IPS DF 4.7 (cell line): ENCODE measurements at regions not wholly inside any gene's neighbourhood (a gene's known extent, or its start where the extent isn't known, plus 50 kb on each side); places are given as distances from the start of the nearest gene placed in this dataset.
"Not testable (repeated sequence)": the region's sequence is repeated elsewhere in the genome, so short reads cannot be mapped to it uniquely, and the experiment has no call there.

ENCODE experiments used
- DNase-seq: peaks from one replicate; pipeline ENCODE4 v3.0.0-alpha.2; 2013; ENCODE audit warnings: low spot score; ENCODE audit errors: extremely low read depth

DNA sequence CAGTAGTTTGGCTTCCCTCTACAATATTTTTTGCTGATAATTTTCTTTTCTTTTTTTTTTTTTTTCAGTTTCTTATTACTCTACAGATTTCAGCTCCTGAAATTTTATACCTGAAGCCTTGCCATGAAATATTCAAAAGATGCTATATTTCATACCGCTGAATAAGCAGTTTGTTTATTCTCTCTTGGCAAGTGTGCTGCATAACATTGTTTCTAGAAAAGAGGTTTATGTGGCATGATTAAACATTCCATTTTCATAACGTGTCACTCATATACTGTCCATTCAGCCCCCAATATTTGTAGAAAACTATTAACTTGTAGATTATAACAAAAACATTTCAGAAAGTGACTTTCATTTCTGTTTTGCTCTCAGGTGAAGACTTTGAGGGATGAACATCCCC is 174.4 kb upstream of the NOX3 start:
- no peak for DNase-seq

DNA sequence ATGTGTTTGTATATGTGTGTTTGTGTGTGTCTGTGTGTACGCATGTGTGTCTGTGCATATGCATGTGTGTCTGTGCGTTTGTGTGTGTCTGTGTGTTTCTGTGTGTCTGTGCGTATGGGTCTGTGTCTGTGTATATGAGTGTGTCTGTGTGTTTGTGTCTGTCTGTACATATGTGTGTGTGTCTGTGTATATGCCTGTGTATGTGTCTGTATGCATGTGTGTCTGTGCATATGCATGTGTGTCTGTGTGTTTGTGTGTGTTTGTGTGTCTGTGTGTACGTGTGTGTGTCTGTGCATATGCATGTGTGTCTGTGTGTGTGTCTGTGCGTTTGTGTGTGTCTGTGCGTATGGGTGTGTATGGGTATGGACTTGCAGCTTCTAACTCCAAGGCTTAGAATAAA is 174.0 kb upstream of the NOX3 start:
- DNase-seq: no peak

DNA sequence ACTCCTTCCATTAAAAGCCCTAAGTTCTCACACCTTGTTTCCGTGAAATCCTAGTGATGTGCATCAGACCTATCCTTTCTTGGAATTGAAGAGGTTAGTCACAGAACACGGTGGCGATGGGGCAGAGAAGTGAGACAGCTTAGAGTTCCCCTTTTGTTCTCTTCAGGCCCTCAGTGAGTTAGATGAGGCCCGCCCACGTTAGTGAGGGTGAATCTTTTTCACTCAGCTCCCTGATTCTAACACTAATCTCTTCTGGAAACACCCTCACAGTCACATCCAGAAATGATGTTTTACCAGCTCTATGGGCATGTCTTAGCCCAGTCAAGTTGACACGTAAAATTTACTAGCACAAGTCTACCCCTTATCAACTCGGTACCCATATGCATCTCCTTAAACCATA is 172.7 kb upstream of the NOX3 start:
- DNase-seq: no peak

GRCh38 chr6:155627722-155628212 is 172.1 kb upstream of the NOX3 start:
- not testable (repeated sequence) for DNase-seq

DNA sequence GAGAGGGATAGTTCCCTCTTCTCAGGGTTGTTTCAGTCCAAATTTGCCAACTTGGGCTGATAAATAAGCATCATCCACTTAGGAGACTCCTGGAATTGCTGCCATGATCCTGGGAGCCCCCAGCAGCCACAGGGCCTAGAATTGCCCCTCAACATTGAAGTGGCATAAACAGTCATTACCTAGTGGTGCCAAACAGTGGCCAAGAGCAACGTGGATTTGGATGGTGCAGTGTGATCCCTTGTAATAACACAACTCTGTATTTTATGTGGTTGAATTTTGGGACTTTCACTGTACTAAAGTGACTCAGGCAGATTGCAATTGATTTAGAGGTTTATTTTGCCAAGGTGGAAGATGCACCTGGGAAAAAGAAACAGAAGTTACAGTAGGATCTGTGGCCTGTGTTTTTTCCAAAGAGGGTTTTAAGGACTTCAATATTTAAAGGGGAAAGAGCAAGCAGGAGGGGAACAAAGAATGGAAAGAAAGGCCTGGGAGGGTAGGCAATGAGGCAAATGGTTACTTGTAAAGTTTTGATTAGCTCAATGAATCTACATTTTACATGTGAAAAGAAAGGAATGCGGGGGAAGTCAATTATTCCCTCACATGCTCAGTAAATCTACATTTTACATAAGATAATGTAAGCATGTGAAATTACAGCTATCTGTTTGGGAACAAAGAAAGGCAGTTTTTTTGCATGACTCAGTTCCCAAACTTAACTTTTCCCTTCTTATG is 168.0 kb upstream of the NOX3 start:
- no peak for DNase-seq

GRCh38 chr6:155614606-155615005 is 159.0 kb upstream of the NOX3 start:
- no peak for DNase-seq

- DNase-seq: no peak
Measured at GRCh38 chr6:155611742-155612141, 156.1 kb upstream of the NOX3 start.

- no peak for DNase-seq
Measured at GRCh38 chr6:155604991-155605390, 149.4 kb upstream of the NOX3 start.

- DNase-seq: no peak
Measured at GRCh38 chr6:155599561-155599960, 143.9 kb upstream of the NOX3 start.

- DNase-seq: no peak
Measured at GRCh38 chr6:155599160-155599559, 143.5 kb upstream of the NOX3 start.

- DNase-seq: no peak
Measured at GRCh38 chr6:155595284-155595683, 139.6 kb upstream of the NOX3 start.

DNA sequence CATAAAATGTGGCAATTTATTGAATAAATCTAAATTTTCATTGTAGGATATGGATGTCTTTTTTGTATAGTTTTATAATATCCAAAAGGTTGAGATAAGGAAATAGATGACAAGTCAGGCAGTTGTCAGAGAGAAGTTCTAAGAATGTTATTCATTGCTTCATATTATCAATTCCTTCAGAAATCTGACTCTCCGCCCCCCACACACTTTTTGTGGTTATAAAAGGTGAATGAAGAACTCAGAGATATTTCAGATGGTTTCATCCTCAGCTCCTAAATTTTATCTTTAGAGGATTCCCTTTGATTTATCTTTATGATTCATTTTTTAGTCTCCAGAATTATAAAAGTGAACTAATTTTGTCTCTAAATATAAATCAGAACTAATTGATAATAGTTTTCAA is 136.1 kb upstream of the NOX3 start:
- DNase-seq: no peak

GRCh38 chr6:155589190-155589589 is 133.6 kb upstream of the NOX3 start:
- no peak for DNase-seq

DNA sequence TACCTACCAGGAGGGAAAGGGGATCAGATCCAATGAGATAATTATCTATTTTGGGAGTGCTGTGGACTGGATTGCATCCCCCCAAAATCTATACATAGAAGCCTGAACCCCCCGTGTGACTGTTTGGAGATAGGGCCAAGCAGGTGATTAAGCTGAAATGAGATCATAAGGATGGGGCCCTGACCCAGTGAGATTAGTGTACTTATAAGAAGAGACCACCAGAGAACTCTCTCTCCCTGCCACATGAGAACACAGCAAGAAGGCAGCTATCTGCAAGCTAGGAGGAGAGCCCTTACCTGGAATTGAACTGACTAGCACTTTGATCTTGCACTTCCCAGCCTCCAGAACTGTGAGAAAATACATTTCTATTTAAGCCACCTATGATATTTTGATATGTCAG is 132.2 kb upstream of the NOX3 start:
- no peak for DNase-seq

GRCh38 chr6:155586090-155586489 is 130.5 kb upstream of the NOX3 start:
- DNase-seq: no peak

DNA sequence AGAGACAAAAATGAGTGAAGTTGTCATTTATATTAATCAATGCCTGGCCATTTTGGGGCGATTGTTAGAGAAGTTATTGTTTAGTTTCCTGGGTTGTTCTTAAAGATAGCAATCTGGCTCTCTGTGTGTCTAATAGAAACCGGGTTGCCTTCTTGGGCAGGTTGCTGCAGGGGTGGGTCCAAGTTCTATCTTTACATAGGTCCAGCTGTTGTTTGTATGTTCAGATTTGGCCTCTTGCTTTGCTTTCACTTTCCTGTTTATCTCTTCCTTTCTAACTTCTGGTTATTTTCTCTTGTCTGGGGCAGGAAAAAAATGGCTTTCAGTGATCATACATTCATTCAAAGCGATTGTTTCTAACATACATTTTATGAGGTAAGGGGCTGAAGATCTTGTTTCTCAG is 128.4 kb upstream of the NOX3 start:
- DNase-seq: no peak

- no peak for DNase-seq
Measured at GRCh38 chr6:155582016-155582991, 126.7 kb upstream of the NOX3 start.

- DNase-seq: no peak
Measured at GRCh38 chr6:155580904-155581303, 125.3 kb upstream of the NOX3 start.

DNA sequence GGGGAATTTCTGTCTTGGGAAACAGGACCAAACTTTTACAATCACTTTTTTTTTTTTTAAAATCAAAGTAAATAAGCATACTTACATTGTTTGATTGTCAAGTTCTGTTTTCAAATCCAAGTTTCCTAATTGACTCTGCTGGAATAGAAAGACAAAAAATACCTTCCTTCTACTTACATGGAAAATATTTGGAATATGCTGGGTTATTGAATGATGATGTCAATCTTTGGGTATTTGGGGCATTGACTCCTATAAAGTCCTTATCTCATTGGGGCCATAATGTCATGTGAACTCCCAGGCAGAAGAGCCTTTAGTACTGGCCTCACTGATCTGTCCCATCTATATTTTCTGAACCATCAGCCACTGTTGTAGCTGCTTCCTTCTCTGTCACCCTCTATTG is 122.6 kb upstream of the NOX3 start:
- no peak for DNase-seq

- no peak for DNase-seq
Measured at GRCh38 chr6:155561966-155562364, 106.3 kb upstream of the NOX3 start.

DNA sequence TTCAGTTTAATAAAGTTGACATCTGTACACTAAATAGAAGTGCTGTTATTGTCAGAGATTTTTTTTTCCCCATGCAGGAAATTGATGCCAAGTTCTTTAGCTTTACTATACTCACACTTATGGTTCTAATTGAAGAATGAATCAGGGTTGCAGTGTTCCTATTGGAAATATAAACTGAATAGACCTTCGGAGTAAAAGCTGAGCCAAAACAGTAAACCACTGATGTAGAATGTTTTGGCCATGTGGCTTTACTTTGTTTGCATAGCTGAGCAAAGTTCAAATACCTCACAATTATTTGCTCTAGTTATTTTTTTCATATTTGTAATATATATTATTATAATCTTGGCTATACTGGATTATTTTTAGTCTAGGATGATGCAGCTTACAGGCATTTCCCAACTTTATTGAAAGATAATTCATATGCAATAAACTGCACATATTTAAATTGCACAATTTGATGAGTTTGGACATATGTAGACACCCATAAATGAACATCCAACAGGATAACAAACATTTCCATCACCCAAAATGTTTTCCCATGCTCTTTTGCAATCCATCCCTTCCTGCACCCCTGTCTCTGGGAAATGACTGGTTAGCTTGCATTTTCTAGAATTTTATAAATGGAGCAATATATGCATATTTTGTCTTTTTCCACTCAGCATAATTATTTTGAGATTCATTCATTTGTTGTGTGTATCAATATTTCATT is 105.8 kb upstream of the NOX3 start:
- DNase-seq: no peak

- no peak for DNase-seq
Measured at GRCh38 chr6:155549928-155550327, 94.3 kb upstream of the NOX3 start.
